Activated CD8-positive, alpha-beta T cell treated with anti-CD3 and anti-CD28 coated beads for 36 hours (primary cell): ENCODE measurements at regions not wholly inside any gene's neighbourhood (a gene's known extent, or its start where the extent isn't known, plus 50 kb on each side); places are given as distances from the start of the nearest gene placed in this dataset.
"Not testable (repeated sequence)": the region's sequence is repeated elsewhere in the genome, so short reads cannot be mapped to it uniquely, and the experiment has no call there.

Source experiments
- ATAC-seq: fragments of 200-7000 bp; cut with Tn5 transposase; one replicate; pipeline ENCODE4 v1.10.0; 2021; ENCODE audit warnings: mild to moderate bottlenecking, moderate library complexity
- CTCF ChIA-PET: fragments of 350-600 bp; sonication (Branson Sonifier 250); formaldehyde crosslinking; loops from one replicate; lab custom pipeline; 2021; ENCODE audit warnings: antibody characterized with exemption; lab: Charles Lee
- POLR2A ChIA-PET: fragments of 350-600 bp; sonication (Branson Sonifier 250); formaldehyde crosslinking; loops from one replicate; lab custom pipeline; 2021; ENCODE audit warnings: antibody characterized with exemption; lab: Charles Lee
- DNase-seq: peaks from one replicate; pipeline ENCODE4 v3.0.0-alpha.2; 2020
- H3K27ac Mint-ChIP-seq: one replicate; pipeline ENCODE4 v1.8.0; 2021; ENCODE audit warnings: mild to moderate bottlenecking, mixed read lengths
- H3K27me3 Mint-ChIP-seq: one replicate; pipeline ENCODE4 v1.8.0; 2021; ENCODE audit warnings: mixed read lengths
- H3K36me3 Mint-ChIP-seq: one replicate; pipeline ENCODE4 v1.8.0; 2021; ENCODE audit warnings: low read depth, mixed read lengths
- H3K4me1 Mint-ChIP-seq: one replicate; pipeline ENCODE4 v1.8.0; 2021; ENCODE audit warnings: low read depth, mixed read lengths
- H3K4me3 Mint-ChIP-seq: one replicate; pipeline ENCODE4 v1.8.0; 2021; ENCODE audit warnings: mild to moderate bottlenecking, moderate library complexity, mixed read lengths
- H3K9me3 Mint-ChIP-seq: one replicate; pipeline ENCODE4 v1.8.0; 2021; ENCODE audit warnings: mixed read lengths
- CTCF ChIP-seq: fragments of 200-600 bp; IDR thresholded peaks from one replicate; pipeline ENCODE4 v1.8.0; 2022; ENCODE audit warnings: antibody characterized with exemption, mild to moderate bottlenecking
- intact Hi-C: fragments of 100-400 bp; cut with micrococcal nuclease; formaldehyde crosslinking; loops from one replicate; pipeline ENCODE4 v1.10.0; 2022

GRCh38 chr1:148363439-148363810 lies 119.7 kb downstream of the PPIAL4G start:
- H3K27me3 Mint-ChIP-seq: peaks cover 4% of the 10 kb centered on the region
- ATAC-seq (peak; percentile 43), DNase-seq (peak; percentile 60)
- CTCF ChIA-PET: interaction anchor here (0.9 to 1.7 kb wide), 3 partner anchors 9 to 25 kb away, joined by 3 to 6 read pairs (median 3); no protein-coding TSS in a partner anchor
- no peaks in the 10 kb centered on the region for H3K36me3 Mint-ChIP-seq
- TF ChIP-seq CTCF: no peak
- H3K27ac Mint-ChIP-seq: peak overlapping the region; percentile 59
- peaks cover 49% of the 10 kb centered on the region for H3K4me1 Mint-ChIP-seq
- peak overlapping the region; percentile 67 for H3K4me3 Mint-ChIP-seq
- POLR2A ChIA-PET: interaction anchor here (1.4 to 3.3 kb wide), 5 partner anchors 25 to 159 kb away, joined by 4 to 24 read pairs (median 13); no protein-coding TSS in a partner anchor
- intact Hi-C loops: no loop called here
- no peaks in the 10 kb centered on the region for H3K9me3 Mint-ChIP-seq

- Mint-ChIP-seq H3K27ac (peak overlapping the region; percentile 59), H3K27me3 (peaks cover 7% of the 10 kb centered on the region), H3K36me3 (no peaks in the 10 kb centered on the region), H3K9me3 (no peaks in the 10 kb centered on the region), H3K4me3 (peak overlapping the region; percentile 67), H3K4me1 (peaks cover 49% of the 10 kb centered on the region)
- CTCF ChIA-PET: interaction anchor here (1.0 to 1.1 kb wide), 2 partner anchors 10 to 17 kb away, joined by 5 to 6 read pairs; no protein-coding TSS in a partner anchor
- POLR2A ChIA-PET: interaction anchor here (1.0 to 3.3 kb wide), 5 partner anchors 26 to 160 kb away, joined by 3 to 24 read pairs (median 8); no protein-coding TSS in a partner anchor
- ATAC-seq (peak; percentile 60), DNase-seq (peak; percentile 65)
- intact Hi-C loops: no loop called here
- TF ChIP-seq CTCF: no peak
Observed at GRCh38 chr1:148362626-148363438, 120.3 kb downstream of the PPIAL4G start.

GRCh38 chr1:148362216-148362611 lies 120.9 kb downstream of the PPIAL4G start:
- POLR2A ChIA-PET: interaction anchor here (1.0 to 3.3 kb wide), 5 partner anchors 26 to 160 kb away, joined by 3 to 24 read pairs (median 8); no protein-coding TSS in a partner anchor
- Mint-ChIP-seq H3K36me3 (no peaks in the 10 kb centered on the region), H3K4me3 (peak overlapping the region; percentile 67), H3K9me3 (no peaks in the 10 kb centered on the region), H3K4me1 (peaks cover 49% of the 10 kb centered on the region), H3K27ac (peak overlapping the region; percentile 59), H3K27me3 (peaks cover 7% of the 10 kb centered on the region)
- no peak for TF ChIP-seq CTCF
- intact Hi-C loops: no loop called here
- DNase-seq: peak; percentile 68
- CTCF ChIA-PET: interaction anchor here (1.0 to 1.1 kb wide), 2 partner anchors 9 to 17 kb away, joined by 5 to 6 read pairs; no protein-coding TSS in a partner anchor
- peak; percentile 79 for ATAC-seq

GRCh38 chr1:148361427-148362215 lies 121.5 kb downstream of the PPIAL4G start:
- POLR2A ChIA-PET: interaction anchor here (1.0 to 3.3 kb wide), 5 partner anchors 27 to 161 kb away, joined by 3 to 24 read pairs (median 8); no protein-coding TSS in a partner anchor
- CTCF ChIA-PET: interaction anchor here (1.0 to 1.1 kb wide), 2 partner anchors 9 to 16 kb away, joined by 5 to 6 read pairs; no protein-coding TSS in a partner anchor
- intact Hi-C loops, H3K36me3 Mint-ChIP-seq, H3K9me3 Mint-ChIP-seq, ATAC-seq, H3K27me3 Mint-ChIP-seq: not testable (repeated sequence)
- peak; percentile 62 for DNase-seq
- peak; percentile 86 for TF ChIP-seq CTCF
- H3K4me3 Mint-ChIP-seq: peak overlapping the region; percentile 67
- H3K27ac Mint-ChIP-seq: peak overlapping the region; percentile 59
- H3K4me1 Mint-ChIP-seq: peaks cover 47% of the 10 kb centered on the region
